Prostate gland (tissue), 2 donors: ENCODE measurements at regions not wholly inside any gene's neighbourhood (a gene's known extent, or its start where the extent isn't known, plus 50 kb on each side); places are given as distances from the start of the nearest gene placed in this dataset.

Source experiments
- POLR2A ChIP-seq: fragments of 450-650 bp; IDR thresholded peaks from one replicate; pipeline ENCODE4 v1.6.1; 2016; ENCODE audit warnings: antibody characterized with exemption, mild to moderate bottlenecking
- POLR2AphosphoS5 ChIP-seq: sonication (generic); formaldehyde crosslinking; IDR thresholded peaks from one replicate; pipeline ENCODE4 v1.6.1; 2017; ENCODE audit warnings: antibody characterized with exemption
- TF ChIP-seq, protein P1 (sequence below), 4 experiments: fragments of 200-600 bp in 2 of 4; fragments of 450-650 bp in 2 of 4; sonication (generic) in 2 of 4; IDR thresholded peaks; 1 replicate in 3 of 4; 2 replicates in 1 of 4; pipeline ENCODE4 v1.5.1; 2016 to 2019; ENCODE audit warnings: antibody characterized with exemption in 4 of 4, mild to moderate bottlenecking in 2 of 4, moderate library complexity in 2 of 4

DNA sequence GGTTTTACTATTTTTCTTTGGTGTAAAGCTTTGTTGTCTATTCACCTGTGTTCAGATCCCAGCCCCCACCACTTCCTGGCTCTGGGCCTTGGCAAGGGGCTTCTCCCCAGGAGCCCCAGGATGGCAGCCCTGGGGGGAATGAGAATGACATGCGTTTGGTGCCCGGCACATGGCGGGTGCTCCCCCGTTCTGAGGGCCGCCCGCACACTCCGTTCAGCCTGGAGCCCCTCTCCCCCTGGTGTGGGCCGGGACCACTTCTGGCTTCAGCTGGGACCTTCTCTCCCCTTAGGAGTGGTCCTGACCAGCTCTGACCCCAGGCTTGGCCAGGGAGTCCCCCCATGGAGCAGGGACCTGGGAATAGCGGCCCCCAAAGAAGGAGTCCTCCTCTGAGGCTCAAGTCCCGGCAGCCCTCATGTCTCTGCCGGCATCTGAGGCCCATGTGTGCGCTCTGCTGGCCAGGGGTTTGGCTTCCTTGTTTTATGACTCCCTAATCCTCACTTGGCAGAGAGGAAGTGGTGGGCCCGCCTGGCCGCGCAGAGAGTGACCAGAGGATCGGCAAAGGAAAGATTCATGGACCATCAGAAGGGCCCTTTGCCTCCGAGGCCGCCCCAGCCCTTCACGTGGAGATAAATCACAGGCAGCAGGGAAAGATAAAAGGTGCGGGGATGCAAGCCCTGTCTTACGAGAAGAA lies 57.0 kb upstream of the LMX1B start:
- TF ChIP-seq, protein P1, sequence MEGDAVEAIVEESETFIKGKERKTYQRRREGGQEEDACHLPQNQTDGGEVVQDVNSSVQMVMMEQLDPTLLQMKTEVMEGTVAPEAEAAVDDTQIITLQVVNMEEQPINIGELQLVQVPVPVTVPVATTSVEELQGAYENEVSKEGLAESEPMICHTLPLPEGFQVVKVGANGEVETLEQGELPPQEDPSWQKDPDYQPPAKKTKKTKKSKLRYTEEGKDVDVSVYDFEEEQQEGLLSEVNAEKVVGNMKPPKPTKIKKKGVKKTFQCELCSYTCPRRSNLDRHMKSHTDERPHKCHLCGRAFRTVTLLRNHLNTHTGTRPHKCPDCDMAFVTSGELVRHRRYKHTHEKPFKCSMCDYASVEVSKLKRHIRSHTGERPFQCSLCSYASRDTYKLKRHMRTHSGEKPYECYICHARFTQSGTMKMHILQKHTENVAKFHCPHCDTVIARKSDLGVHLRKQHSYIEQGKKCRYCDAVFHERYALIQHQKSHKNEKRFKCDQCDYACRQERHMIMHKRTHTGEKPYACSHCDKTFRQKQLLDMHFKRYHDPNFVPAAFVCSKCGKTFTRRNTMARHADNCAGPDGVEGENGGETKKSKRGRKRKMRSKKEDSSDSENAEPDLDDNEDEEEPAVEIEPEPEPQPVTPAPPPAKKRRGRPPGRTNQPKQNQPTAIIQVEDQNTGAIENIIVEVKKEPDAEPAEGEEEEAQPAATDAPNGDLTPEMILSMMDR (IDR thresholded peaks at IDR 0.05) = no peak
- TF ChIP-seq POLR2A (no peak), POLR2AphosphoS5 (no peak)
